Panc1 (cell line): ENCODE measurements at regions not wholly inside any gene's neighbourhood (a gene's known extent, or its start where the extent isn't known, plus 50 kb on each side); places are given as distances from the start of the nearest gene placed in this dataset.

Experiments
- ATAC-seq: fragments of 200-7000 bp; cut with Tn5 transposase; 2 replicates; pipeline ENCODE4 v1.9.1; 2020; ENCODE audit warnings: mild to moderate bottlenecking, moderate library complexity
- BruUV-seq: library from RNA; stranded (reverse); fragments of 400-500 nt; replicated peaks from 2 replicates; lab custom pipeline; 2021; lab: Mats Ljungman, UMichigan
- CTCF ChIA-PET: fragments of 300-600 bp; sonication (Branson Sonifier 250); formaldehyde crosslinking; loops from one replicate; lab custom pipeline; 2022; ENCODE audit warnings: antibody characterized with exemption; lab: Charles Lee
- POLR2A ChIA-PET: fragments of 300-600 bp; sonication (Branson Sonifier 250); formaldehyde crosslinking; loops from one replicate; lab custom pipeline; 2022; ENCODE audit warnings: antibody characterized with exemption; lab: Charles Lee
- DNase-seq: peaks from one replicate; pipeline ENCODE4 v3.0.0-alpha.2; 2010; ENCODE audit warnings: low read depth, low spot score
- H3K27ac ChIP-seq: 2 replicates; pipeline ENCODE4 v1.5.1; 2011; ENCODE audit warnings: mild to moderate bottlenecking, low read length, inconsistent platforms
- H3K27me3 ChIP-seq: fragments of 200-500 bp; sonication (Bioruptor generic); 2 replicates; pipeline ENCODE4 v1.6.0; 2014; ENCODE audit warnings: low read length, inconsistent platforms; ENCODE audit not compliant: control insufficient read depth, insufficient read depth
- H3K36me3 ChIP-seq: fragments of 200-500 bp; sonication (Bioruptor generic); 2 replicates; pipeline ENCODE4 v1.5.1; 2014; ENCODE audit warnings: inconsistent platforms, mild to moderate bottlenecking, low read length, moderate library complexity; ENCODE audit not compliant: control insufficient read depth, insufficient read depth
- H3K4me1 ChIP-seq: 2 replicates; pipeline ENCODE4 v1.5.1; 2011; ENCODE audit warnings: inconsistent platforms, mild to moderate bottlenecking, low read length, moderate library complexity; ENCODE audit not compliant: control insufficient read depth, insufficient read depth
- H3K4me3 ChIP-seq, 2 experiments: 2 replicates each; pipeline ENCODE4 v1.5.1; 2011 to 2012; ENCODE audit warnings: low read depth in 2 of 2, low read length in 2 of 2, mild to moderate bottlenecking in 2 of 2, inconsistent platforms in 1 of 2, moderate library complexity in 1 of 2
- H3K9me3 ChIP-seq: fragments of 200-500 bp; sonication (Bioruptor generic); 2 replicates; pipeline ENCODE4 v1.5.1; 2014; ENCODE audit warnings: low read depth, mild to moderate bottlenecking, inconsistent platforms, low read length, moderate library complexity; ENCODE audit not compliant: control insufficient read depth, insufficient read depth
- POLR2AphosphoS5 ChIP-seq: IDR thresholded peaks from 2 replicates; pipeline ENCODE4 v1.6.1; 2012; ENCODE audit warnings: mild to moderate bottlenecking, low read depth, low read length, moderate library complexity
- REST ChIP-seq, 2 experiments: IDR thresholded peaks; 2 replicates each; pipeline ENCODE4 v1.6.1; 2011 to 2012; ENCODE audit warnings: low read depth in 2 of 2, control low read depth in 1 of 2, low read length in 1 of 2, mild to moderate bottlenecking in 1 of 2, moderate library complexity in 1 of 2; ENCODE audit not compliant: insufficient read depth in 1 of 2
- SIN3A ChIP-seq: IDR thresholded peaks from 2 replicates; pipeline ENCODE4 v1.6.1; 2012; ENCODE audit warnings: low read depth, mild to moderate bottlenecking, low read length, moderate library complexity, borderline replicate concordance; ENCODE audit not compliant: insufficient read depth
- TCF7L2 ChIP-seq: IDR thresholded peaks from 2 replicates; pipeline ENCODE4 v1.6.1; 2011; ENCODE audit warnings: mild to moderate bottlenecking, low read depth, low read length, inconsistent platforms
- in situ Hi-C: cut with HindIII; loops from 2 replicates; pipeline ENCODE4 v1.10.0; 2016; ENCODE audit warnings: low sequenced_read_pairs, low pct_unique_long_range_greater_than_20kb
- intact Hi-C: fragments of 100-400 bp; cut with micrococcal nuclease; formaldehyde crosslinking; loops from one replicate; pipeline ENCODE4 v1.10.0; 2022; ENCODE audit not compliant: unreplicated experiment
- TF ChIP-seq, protein P1 (sequence below): fragments of 450-650 bp; IDR thresholded peaks from 2 replicates; pipeline ENCODE4 v1.5.1; 2017; ENCODE audit warnings: mild to moderate bottlenecking

- BruUV-seq = no TSS peak
- Histone ChIP-seq H3K4me1 (no peaks in the 10 kb centered on the region), H3K36me3 (no peaks in the 10 kb centered on the region), H3K27me3 (no peaks in the 10 kb centered on the region; the same call in 1 of the 2 replicates), H3K27ac (no peak overlapping the region), H3K9me3 (no peaks in the 10 kb centered on the region), H3K4me3 (no peak overlapping the region)
- CTCF ChIA-PET = no interaction called here
- TF ChIP-seq TCF7L2 (no peak), SIN3A (no peak), REST (IDR thresholded peaks at IDR 0.05; ENCODE audit: insufficient read depth in 1 of 2, low read depth in 2 of 2, low read length in 1 of 2) (no peak), POLR2AphosphoS5 (no peak)
- TF ChIP-seq, protein P1, sequence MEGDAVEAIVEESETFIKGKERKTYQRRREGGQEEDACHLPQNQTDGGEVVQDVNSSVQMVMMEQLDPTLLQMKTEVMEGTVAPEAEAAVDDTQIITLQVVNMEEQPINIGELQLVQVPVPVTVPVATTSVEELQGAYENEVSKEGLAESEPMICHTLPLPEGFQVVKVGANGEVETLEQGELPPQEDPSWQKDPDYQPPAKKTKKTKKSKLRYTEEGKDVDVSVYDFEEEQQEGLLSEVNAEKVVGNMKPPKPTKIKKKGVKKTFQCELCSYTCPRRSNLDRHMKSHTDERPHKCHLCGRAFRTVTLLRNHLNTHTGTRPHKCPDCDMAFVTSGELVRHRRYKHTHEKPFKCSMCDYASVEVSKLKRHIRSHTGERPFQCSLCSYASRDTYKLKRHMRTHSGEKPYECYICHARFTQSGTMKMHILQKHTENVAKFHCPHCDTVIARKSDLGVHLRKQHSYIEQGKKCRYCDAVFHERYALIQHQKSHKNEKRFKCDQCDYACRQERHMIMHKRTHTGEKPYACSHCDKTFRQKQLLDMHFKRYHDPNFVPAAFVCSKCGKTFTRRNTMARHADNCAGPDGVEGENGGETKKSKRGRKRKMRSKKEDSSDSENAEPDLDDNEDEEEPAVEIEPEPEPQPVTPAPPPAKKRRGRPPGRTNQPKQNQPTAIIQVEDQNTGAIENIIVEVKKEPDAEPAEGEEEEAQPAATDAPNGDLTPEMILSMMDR = no peak
- in situ Hi-C loops (no loop called here), intact Hi-C loops (no loop called here)
- DNase-seq (no peak), ATAC-seq (no peak)
- POLR2A ChIA-PET = interaction anchor here (0.6 to 0.7 kb wide), 2 partner anchors 296 to 753 kb away, joined by 3 read pairs; no protein-coding TSS in a partner anchor
Measured at GRCh38 chr13:106344342-106344741, 191.1 kb downstream of the EFNB2 start.

GRCh38 chr13:106343836-106344235, 191.6 kb downstream of the EFNB2 start:
- no peaks in the 10 kb centered on the region for H3K4me1 ChIP-seq
- no peaks in the 10 kb centered on the region for H3K36me3 ChIP-seq
- no peaks in the 10 kb centered on the region; the same call in 1 of the 2 replicates for H3K27me3 ChIP-seq
- H3K27ac ChIP-seq = no peak overlapping the region
- TF ChIP-seq REST (IDR thresholded peaks at IDR 0.05; ENCODE audit: insufficient read depth in 1 of 2, low read depth in 2 of 2, low read length in 1 of 2) (no peak), SIN3A (no peak), TCF7L2 (no peak), POLR2AphosphoS5 (no peak)
- TF ChIP-seq, protein P1 = no peak
- H3K4me3 ChIP-seq = peak overlapping the region; percentile 7 to 39; a peak in 3 of 4 replicates
- CTCF ChIA-PET = no interaction called here
- no peak for DNase-seq
- POLR2A ChIA-PET = interaction anchor here (0.6 to 0.7 kb wide), 2 partner anchors 295 to 753 kb away, joined by 3 read pairs; no protein-coding TSS in a partner anchor
- intact Hi-C loops (no loop called here), in situ Hi-C loops (no loop called here)
- no TSS peak for BruUV-seq
- no peaks in the 10 kb centered on the region for H3K9me3 ChIP-seq
- no peak for ATAC-seq
